AG04449 (cell line): ENCODE measurements at regions not wholly inside any gene's neighbourhood (a gene's known extent, or its start where the extent isn't known, plus 50 kb on each side); places are given as distances from the start of the nearest gene placed in this dataset.
"Not testable (repeated sequence)": the region's sequence is repeated elsewhere in the genome, so short reads cannot be mapped to it uniquely, and the experiment has no call there.

Source experiments
- CTCF ChIA-PET: fragments of 350-600 bp; formaldehyde crosslinking; extraction: SDS; loops from one replicate; lab custom pipeline; 2021; ENCODE audit warnings: antibody characterized with exemption; lab: Yijun Ruan, JAX
- POLR2A ChIA-PET: fragments of 400-600, 350-600 bp; formaldehyde crosslinking; extraction: SDS; loops from one replicate; lab custom pipeline; 2020; ENCODE audit warnings: antibody characterized with exemption, inconsistent platforms; lab: Yijun Ruan, JAX
- DNase-seq: peaks from one replicate; pipeline ENCODE4 v3.0.0-alpha.2; 2010; ENCODE audit warnings: low read depth, low spot score
- H3K4me3 ChIP-seq: 2 replicates; pipeline ENCODE4 v1.5.1; 2011; ENCODE audit warnings: low read depth, mild to moderate bottlenecking, control low read depth, low read length
- CTCF ChIP-seq: IDR thresholded peaks from one replicate; pipeline ENCODE4 v1.5.1; 2011; ENCODE audit warnings: mild to moderate bottlenecking, moderate library complexity, low read length, control low read depth, inconsistent platforms; ENCODE audit not compliant: insufficient read depth; ENCODE audit errors: missing control alignments

DNA sequence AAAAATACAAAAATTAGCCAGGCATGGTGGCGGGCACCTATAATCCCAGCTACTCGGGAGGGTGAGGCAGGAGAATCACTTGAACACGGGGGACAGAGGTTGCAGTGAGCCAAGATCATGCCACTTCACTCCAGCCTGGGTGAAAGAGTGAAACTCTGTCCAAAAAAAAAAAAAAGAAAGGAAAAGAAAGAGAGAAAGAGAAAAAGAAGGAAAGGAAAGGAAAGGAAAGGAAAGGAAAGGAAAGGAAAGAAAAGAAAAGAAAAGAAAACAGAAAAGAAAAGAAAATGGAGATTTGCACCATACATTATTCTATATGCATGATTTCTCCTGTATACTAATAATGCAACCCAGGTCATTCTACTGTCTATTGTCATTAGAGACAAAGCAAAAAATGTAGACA lies 421.5 kb downstream of the PCDH19 start:
- POLR2A ChIA-PET, DNase-seq, H3K4me3 ChIP-seq, CTCF ChIA-PET: not testable (repeated sequence)

DNA sequence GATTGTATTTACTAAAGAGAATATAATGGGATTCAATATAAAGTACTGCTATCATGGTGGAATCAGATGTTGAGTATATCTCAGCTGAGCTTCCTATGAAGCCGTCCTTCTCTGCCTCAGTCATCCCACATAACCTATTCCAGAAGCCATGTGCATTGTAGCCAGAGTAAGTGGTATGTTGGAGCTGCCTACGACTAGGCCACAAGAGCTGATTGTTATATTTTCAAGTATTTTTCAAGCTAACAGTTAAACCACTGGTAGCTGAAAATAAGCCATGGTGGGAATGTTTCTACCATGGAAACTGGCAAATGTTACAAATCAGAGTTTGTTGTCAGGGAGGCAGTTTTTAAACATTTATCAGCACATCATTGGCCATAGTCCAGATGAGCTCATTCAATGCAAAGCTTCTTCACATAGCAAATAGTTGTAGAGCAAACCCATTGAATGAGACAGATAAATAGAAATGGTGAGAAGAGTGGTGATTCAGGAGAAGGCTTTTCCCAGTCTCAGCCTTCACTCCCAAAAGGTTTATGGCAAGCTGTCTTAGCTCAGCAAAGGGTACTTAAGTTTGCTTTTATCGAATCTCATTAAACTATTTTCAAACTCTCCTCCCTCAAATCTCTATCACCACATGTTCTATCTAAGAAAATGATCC lies 436.4 kb downstream of the PCDH19 start:
- no peak for TF ChIP-seq CTCF
- H3K4me3 ChIP-seq, result no peak overlapping the region
- DNase-seq, result no peak
- CTCF ChIA-PET, result no interaction called here
- POLR2A ChIA-PET, result no interaction called here

DNA sequence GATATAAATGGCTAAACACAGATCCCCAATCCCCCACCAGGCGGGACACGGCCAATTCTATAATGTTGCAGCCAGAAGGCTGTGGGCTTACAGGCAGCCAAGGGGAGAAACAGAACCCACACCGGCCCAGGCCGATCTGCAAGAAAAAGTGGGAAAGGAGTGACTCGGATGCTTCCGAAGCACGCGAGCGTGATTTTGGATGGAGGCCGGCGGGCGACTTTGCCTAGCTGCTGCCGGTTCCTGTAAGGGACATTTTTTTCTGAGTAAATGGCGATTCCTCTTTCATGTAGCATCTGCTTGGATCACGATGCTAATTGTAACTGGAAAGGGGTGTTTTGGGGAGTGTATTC lies 470.2 kb downstream of the PCDH19 start:
- POLR2A ChIA-PET, result no interaction called here
- CTCF ChIA-PET, result no interaction called here
- TF ChIP-seq CTCF, result no peak
- no peak for DNase-seq
- H3K4me3 ChIP-seq, result no peak overlapping the region

DNA sequence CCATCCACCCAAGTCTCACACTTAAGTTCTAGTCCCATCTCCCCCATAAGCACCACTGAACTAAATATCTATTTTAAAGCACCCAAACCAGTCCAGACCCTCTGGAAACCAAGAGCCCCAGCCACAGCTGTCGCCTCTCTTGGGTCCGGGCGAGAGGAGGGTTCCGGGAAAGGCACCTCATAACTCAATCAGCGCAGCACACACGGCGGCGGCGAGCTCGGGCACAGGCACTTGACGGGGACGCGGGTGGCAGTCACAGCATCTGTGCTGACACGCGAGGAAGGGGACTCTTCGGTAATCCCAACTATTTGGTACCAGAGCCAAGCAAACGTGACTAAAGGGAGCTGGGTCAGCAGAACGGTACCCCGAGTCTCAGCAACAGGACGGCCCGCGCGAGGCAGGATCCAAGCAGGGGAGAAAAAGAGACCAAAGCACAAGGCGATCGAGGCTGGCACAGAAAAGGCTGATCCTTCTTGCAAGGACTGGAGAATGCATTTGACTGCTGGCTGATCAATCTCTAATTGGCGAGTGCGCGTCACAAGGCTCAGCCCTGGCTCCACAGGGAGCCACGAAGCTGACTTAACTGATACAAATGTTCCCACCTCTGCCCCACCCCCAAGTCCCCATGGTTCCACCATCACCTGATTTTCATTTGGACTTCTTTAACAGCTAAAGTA lies 470.7 kb downstream of the PCDH19 start:
- POLR2A ChIA-PET, DNase-seq, CTCF ChIA-PET, H3K4me3 ChIP-seq: not testable (repeated sequence)

GRCh38 chrX:99938464-99938863 lies 471.6 kb downstream of the PCDH19 start:
- ChIA-PET POLR2A (no interaction called here), CTCF (no interaction called here)
- DNase-seq, result no peak
- no peak overlapping the region for H3K4me3 ChIP-seq
- no peak for TF ChIP-seq CTCF

DNA sequence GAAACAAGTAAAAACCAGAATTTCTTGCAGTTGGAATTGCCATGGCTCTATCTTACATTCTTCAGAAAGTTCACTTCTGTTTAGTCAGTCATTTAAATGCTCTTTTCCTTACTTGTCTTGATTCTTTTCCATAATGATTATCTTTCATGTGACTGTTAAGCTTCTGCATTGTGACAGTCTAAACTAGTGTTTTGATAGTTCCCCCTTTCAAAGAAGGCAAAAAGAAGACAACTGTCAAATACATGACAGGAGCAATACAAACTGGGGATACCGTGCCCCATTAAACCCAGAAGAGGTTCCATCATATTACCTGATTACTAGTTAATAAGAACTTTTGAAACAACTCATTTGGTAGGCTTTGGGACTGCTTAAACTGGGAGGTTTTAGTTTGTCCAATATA lies 476.2 kb downstream of the PCDH19 start:
- DNase-seq, result no peak
- no peak for TF ChIP-seq CTCF
- POLR2A ChIA-PET, result no interaction called here
- CTCF ChIA-PET, result no interaction called here
- H3K4me3 ChIP-seq, result no peak overlapping the region

DNA sequence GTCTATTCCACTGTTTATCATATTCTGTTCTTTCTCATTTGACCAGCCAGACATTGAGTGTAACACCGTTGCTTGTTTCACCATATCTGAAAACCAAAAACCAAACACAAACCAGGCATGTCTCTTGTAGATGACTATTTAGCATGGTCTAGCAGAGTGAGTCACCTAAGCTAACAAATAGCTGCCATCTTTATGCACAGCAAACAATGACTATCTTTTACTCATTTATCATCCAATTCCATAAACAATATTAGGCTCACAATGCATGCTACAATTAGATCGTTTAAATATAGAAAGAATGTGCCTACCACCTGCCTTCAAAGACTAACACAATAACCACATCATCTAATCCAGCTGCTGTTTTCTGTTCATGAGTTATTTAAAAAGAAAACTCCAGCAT lies 495.4 kb downstream of the PCDH19 start:
- POLR2A ChIA-PET, result no interaction called here
- no peak for DNase-seq

More for the DNA sequence above, 495.4 kb downstream of the PCDH19 start:
- no peak for TF ChIP-seq CTCF
- no peak overlapping the region for H3K4me3 ChIP-seq
- CTCF ChIA-PET, result no interaction called here
